Hepatocyte (in vitro differentiated cells): ENCODE measurements at regions not wholly inside any gene's neighbourhood (a gene's known extent, or its start where the extent isn't known, plus 50 kb on each side); places are given as distances from the start of the nearest gene placed in this dataset.

Experiments
- DNase-seq: peaks from one replicate; pipeline ENCODE4 v3.0.0-alpha.2; 2016; ENCODE audit warnings: low spot score
- H2AFZ ChIP-seq: fragments of 200-600 bp; sonication (generic); 2 replicates; pipeline ENCODE4 v1.6.0; 2016; ENCODE audit warnings: antibody characterized with exemption, mild to moderate bottlenecking
- H3K27ac ChIP-seq: fragments of 200-600 bp; sonication (generic); 2 replicates; pipeline ENCODE4 v1.5.1; 2016; ENCODE audit warnings: mild to moderate bottlenecking
- H3K27me3 ChIP-seq: fragments of 200-600 bp; sonication (generic); 2 replicates; pipeline ENCODE4 v1.6.1; 2016
- H3K36me3 ChIP-seq: fragments of 200-600 bp; sonication (generic); replicated peaks from 2 replicates; pipeline ENCODE4 v1.5.1; 2016; ENCODE audit warnings: low read depth; ENCODE audit not compliant: insufficient read depth
- H3K4me1 ChIP-seq: fragments of 200-600 bp; sonication (generic); 2 replicates; pipeline ENCODE4 v1.5.1; 2016; ENCODE audit warnings: mild to moderate bottlenecking, moderate library complexity; ENCODE audit not compliant: insufficient read depth
- H3K4me2 ChIP-seq: fragments of 200-600 bp; sonication (generic); 2 replicates; pipeline ENCODE4 v1.6.0; 2016
- H3K4me3 ChIP-seq: fragments of 200-600 bp; sonication (generic); 2 replicates; pipeline ENCODE4 v1.5.1; 2016; ENCODE audit warnings: mild to moderate bottlenecking
- H3K79me2 ChIP-seq: fragments of 200-600 bp; sonication (generic); 2 replicates; pipeline ENCODE4 v1.6.0; 2017; ENCODE audit warnings: mild to moderate bottlenecking
- H3K9me2 ChIP-seq: fragments of 200-600 bp; sonication (generic); replicated peaks from 2 replicates; pipeline ENCODE4 v1.6.0; 2017; ENCODE audit warnings: mild to moderate bottlenecking; ENCODE audit not compliant: insufficient read depth
- H3K9me3 ChIP-seq: fragments of 200-600 bp; sonication (generic); 2 replicates; pipeline ENCODE4 v1.5.1; 2016; ENCODE audit warnings: low read depth, mild to moderate bottlenecking
- H4K20me1 ChIP-seq: fragments of 200-600 bp; sonication (generic); 2 replicates; pipeline ENCODE4 v1.6.0; 2016; ENCODE audit warnings: mild to moderate bottlenecking; ENCODE audit not compliant: insufficient read depth, poor library complexity, severe bottlenecking
- EZH2 ChIP-seq: fragments of 200-600 bp; sonication (generic); IDR thresholded peaks from 2 replicates; pipeline ENCODE4 v1.6.1; 2016; ENCODE audit warnings: antibody characterized with exemption, mild to moderate bottlenecking, borderline replicate concordance
- EZH2phosphoT487 ChIP-seq: fragments of 200-600 bp; sonication (generic); IDR thresholded peaks from one replicate; pipeline ENCODE4 v1.6.1; 2018; ENCODE audit warnings: antibody characterized with exemption, mild to moderate bottlenecking, low read depth, moderate library complexity; ENCODE audit not compliant: unreplicated experiment, severe bottlenecking
- WGBS: methylation state at CpG from one replicate; pipeline ENCODE4 v1.1.6; 2016; ENCODE audit warnings: low lambda C conversion rate; ENCODE audit errors: missing lambda C conversion rate; 5-methylcytosine and 5-hydroxymethylcytosine counted together
- TF ChIP-seq, protein P1 (sequence below): fragments of 200-600 bp; sonication (generic); IDR thresholded peaks from 2 replicates; pipeline ENCODE4 v1.5.1; 2016; ENCODE audit warnings: antibody characterized with exemption, mild to moderate bottlenecking; ENCODE audit not compliant: poor library complexity

DNA sequence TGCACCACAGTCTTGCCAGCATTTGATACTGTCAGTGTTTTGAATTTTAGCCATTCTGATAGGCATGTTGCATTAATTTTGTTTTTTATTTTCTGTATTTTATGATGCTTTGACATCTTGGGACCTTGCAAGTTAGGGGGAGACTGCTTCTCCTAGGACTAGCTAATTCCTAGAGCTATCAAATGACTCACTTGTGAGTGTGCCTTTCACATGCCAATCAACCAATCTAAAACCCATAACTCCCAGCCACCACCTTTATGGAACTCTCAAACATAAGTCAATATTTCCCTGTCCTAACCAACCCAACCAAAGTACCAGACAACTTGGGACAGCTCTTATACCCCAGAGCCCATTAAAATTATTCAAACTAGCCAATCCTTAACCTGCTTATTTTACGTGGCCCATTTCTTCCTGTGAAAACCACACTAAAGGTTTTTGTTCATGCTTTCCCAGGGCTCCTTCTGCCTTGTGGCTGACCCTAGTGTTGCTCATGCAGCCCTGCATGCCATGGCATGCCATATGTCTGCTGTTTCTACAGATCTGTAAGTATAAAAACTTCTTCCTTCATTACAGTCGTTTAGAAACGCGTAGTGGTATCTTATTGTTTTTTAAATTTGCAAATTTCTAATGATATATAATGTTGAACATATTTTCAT lies 230.1 kb downstream of the GPD2 start:
- no peak overlapping the region for H3K4me3 ChIP-seq
- H3K9me2 ChIP-seq = no peaks in the 10 kb centered on the region
- H3K36me3 ChIP-seq = no peaks in the 10 kb centered on the region
- no peak overlapping the region for H3K27ac ChIP-seq
- H3K9me3 ChIP-seq = no peaks in the 10 kb centered on the region
- no peaks in the 10 kb centered on the region for H4K20me1 ChIP-seq
- DNase-seq = no peak
- no peaks in the 10 kb centered on the region for H3K27me3 ChIP-seq
- 96% methylated on average over 4 of the region's 4 CpGs for WGBS
- H3K4me2 ChIP-seq = no peak overlapping the region
- TF ChIP-seq EZH2 (no peak), EZH2phosphoT487 (no peak)
- TF ChIP-seq, protein P1, sequence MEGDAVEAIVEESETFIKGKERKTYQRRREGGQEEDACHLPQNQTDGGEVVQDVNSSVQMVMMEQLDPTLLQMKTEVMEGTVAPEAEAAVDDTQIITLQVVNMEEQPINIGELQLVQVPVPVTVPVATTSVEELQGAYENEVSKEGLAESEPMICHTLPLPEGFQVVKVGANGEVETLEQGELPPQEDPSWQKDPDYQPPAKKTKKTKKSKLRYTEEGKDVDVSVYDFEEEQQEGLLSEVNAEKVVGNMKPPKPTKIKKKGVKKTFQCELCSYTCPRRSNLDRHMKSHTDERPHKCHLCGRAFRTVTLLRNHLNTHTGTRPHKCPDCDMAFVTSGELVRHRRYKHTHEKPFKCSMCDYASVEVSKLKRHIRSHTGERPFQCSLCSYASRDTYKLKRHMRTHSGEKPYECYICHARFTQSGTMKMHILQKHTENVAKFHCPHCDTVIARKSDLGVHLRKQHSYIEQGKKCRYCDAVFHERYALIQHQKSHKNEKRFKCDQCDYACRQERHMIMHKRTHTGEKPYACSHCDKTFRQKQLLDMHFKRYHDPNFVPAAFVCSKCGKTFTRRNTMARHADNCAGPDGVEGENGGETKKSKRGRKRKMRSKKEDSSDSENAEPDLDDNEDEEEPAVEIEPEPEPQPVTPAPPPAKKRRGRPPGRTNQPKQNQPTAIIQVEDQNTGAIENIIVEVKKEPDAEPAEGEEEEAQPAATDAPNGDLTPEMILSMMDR = no peak
- no peaks in the 10 kb centered on the region for H3K4me1 ChIP-seq
- no peaks in the 10 kb centered on the region for H3K79me2 ChIP-seq
- H2AFZ ChIP-seq = no peak overlapping the region

DNA sequence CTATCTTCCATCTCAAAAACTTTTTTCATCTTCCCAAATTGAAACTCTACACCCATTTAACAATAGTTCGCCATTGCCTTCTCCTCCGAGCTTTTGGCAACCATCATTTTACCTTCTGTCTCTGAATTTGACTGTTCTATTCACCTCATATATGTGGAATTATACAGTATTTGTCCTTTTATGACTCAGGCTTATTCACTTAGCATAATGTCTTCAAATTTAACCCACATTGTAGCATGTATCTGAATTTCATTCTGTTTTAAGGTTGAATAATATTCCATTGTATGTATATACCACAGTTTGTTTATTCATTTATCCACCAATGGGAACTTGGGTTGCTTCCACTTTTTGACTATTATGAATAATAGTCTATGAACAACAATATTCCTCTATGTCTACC lies 233.9 kb downstream of the GPD2 start:
- 94% methylated on average over 2 of the region's 2 CpGs for WGBS
- Histone ChIP-seq H3K4me2 (no peak overlapping the region), H3K79me2 (no peaks in the 10 kb centered on the region), H3K4me3 (no peak overlapping the region), H3K27ac (no peak overlapping the region), H4K20me1 (no peaks in the 10 kb centered on the region), H2AFZ (no peak overlapping the region), H3K9me2 (no peaks in the 10 kb centered on the region), H3K9me3 (no peaks in the 10 kb centered on the region), H3K36me3 (no peaks in the 10 kb centered on the region), H3K27me3 (no peaks in the 10 kb centered on the region), H3K4me1 (peaks cover 5% of the 10 kb centered on the region)
- no peak for DNase-seq
- TF ChIP-seq EZH2phosphoT487 = no peak
- TF ChIP-seq, protein P1 = no peak
- TF ChIP-seq EZH2 = no peak

DNA sequence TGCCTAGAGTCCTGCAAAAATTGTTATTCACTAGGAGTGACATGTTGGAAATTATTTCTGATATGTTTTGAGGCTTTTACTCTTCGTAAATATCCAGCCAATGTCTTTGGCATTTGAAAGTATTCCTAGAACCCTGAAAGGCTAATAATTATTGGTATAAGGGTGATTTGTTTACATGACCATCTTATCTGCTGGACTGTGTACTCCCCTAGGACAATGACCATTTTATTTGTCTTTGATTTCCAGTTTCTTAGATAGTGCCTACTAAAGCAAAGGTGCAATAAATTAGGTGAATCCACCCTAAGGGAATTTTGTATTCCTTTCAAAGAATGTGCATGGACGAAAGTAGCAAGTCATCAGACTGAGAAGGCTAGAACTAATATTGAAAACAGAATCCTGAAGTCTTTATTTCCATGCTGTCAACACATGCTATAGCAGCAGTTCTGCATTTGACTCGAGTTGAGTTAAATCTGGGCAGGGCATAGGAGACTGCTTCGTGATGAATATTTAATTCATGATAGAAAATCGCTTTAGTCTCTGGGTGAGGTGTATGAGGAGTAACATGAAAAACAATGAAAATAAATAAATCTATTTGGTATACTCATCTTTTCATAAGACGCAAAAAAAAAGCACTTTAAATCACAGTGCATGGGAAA lies 235.7 kb downstream of the GPD2 start:
- Histone ChIP-seq H3K27ac (no peak overlapping the region), H3K4me3 (no peak overlapping the region), H3K4me1 (peaks cover 5% of the 10 kb centered on the region), H3K9me2 (no peaks in the 10 kb centered on the region), H3K4me2 (peak overlapping the region; percentile 22), H3K27me3 (no peaks in the 10 kb centered on the region), H3K36me3 (no peaks in the 10 kb centered on the region), H3K9me3 (no peaks in the 10 kb centered on the region), H2AFZ (no peak overlapping the region), H3K79me2 (no peaks in the 10 kb centered on the region), H4K20me1 (no peaks in the 10 kb centered on the region)
- 62% methylated on average over 6 of the region's 6 CpGs for WGBS
- TF ChIP-seq, protein P1 = no peak
- DNase-seq = no peak
